SU-DHL-6 (cell line): ENCODE measurements at regions not wholly inside any gene's neighbourhood (a gene's known extent, or its start where the extent isn't known, plus 50 kb on each side); places are given as distances from the start of the nearest gene placed in this dataset.

ENCODE experiments used
- H2AFZ ChIP-seq: fragments of 200-600 bp; sonication (generic); 2 replicates; pipeline ENCODE4 v1.6.1; 2014; ENCODE audit warnings: low read depth, mild to moderate bottlenecking, moderate library complexity, mixed read lengths, antibody characterized with exemption, low read length; ENCODE audit not compliant: severe bottlenecking
- H3F3A ChIP-seq: fragments of 200-600 bp; shearing (Covaris generic); 2 replicates; pipeline ENCODE4 v1.6.0; 2016; ENCODE audit warnings: antibody characterized with exemption, mild to moderate bottlenecking; ENCODE audit not compliant: insufficient read depth
- H3K27ac ChIP-seq: fragments of 200-600 bp; sonication (generic); 2 replicates; pipeline ENCODE4 v1.5.1; 2016; ENCODE audit warnings: low read depth, mild to moderate bottlenecking, low read length, moderate library complexity, mixed read lengths
- H3K27me3 ChIP-seq: fragments of 200-600 bp; sonication (generic), shearing (Covaris generic); 2 replicates; pipeline ENCODE4 v1.6.0; 2014; ENCODE audit warnings: mild to moderate bottlenecking, low read length
- H3K36me3 ChIP-seq: fragments of 200-600 bp; sonication (generic); 2 replicates; pipeline ENCODE4 v1.6.1; 2014; ENCODE audit warnings: mild to moderate bottlenecking, low read length, mixed read lengths
- H3K4me2 ChIP-seq: fragments of 300-600, 200-600 bp; shearing (Covaris generic), sonication (generic); 2 replicates; pipeline ENCODE4 v1.6.0; 2014; ENCODE audit warnings: low read length, low read depth, mild to moderate bottlenecking; ENCODE audit not compliant: poor library complexity, severe bottlenecking
- H3K4me3 ChIP-seq: fragments of 200-600 bp; sonication (generic); 2 replicates; pipeline ENCODE4 v1.5.1; 2014; ENCODE audit warnings: antibody characterized with exemption, low read length, mild to moderate bottlenecking, mixed read lengths; ENCODE audit not compliant: insufficient read depth, poor library complexity, severe bottlenecking
- H3K79me2 ChIP-seq: fragments of 200-600 bp; sonication (generic); 2 replicates; pipeline ENCODE4 v1.6.1; 2014; ENCODE audit warnings: mild to moderate bottlenecking, low read length, moderate library complexity; ENCODE audit not compliant: insufficient read depth
- H3K9ac ChIP-seq: fragments of 200-600 bp; sonication (generic); 2 replicates; pipeline ENCODE4 v1.7.0; 2014; ENCODE audit warnings: mild to moderate bottlenecking, low read length
- H3K9me2 ChIP-seq: fragments of 200-600 bp; sonication (generic); replicated peaks from 2 replicates; pipeline ENCODE4 v1.6.1; 2014; ENCODE audit warnings: low read length; ENCODE audit not compliant: insufficient read depth
- H3K9me3 ChIP-seq: fragments of 200-600 bp; sonication (generic); 2 replicates; pipeline ENCODE4 v1.6.1; 2014; ENCODE audit warnings: low read length, mixed read lengths; ENCODE audit not compliant: insufficient read depth
- H4K20me1 ChIP-seq: fragments of 200-600 bp; sonication (generic); 2 replicates; pipeline ENCODE4 v1.6.1; 2014; ENCODE audit warnings: low read depth, mild to moderate bottlenecking, antibody characterized with exemption, low read length, moderate library complexity, mixed read lengths
- EZH2phosphoT487 ChIP-seq: fragments of 200-600 bp; sonication (generic), shearing (Covaris generic); conservative IDR thresholded peaks from 2 replicates; pipeline ENCODE4 v1.6.1; 2018; ENCODE audit warnings: mild to moderate bottlenecking, antibody characterized with exemption, low read length, moderate library complexity, mixed read lengths
- TF ChIP-seq, protein P1 (sequence below): fragments of 200-600 bp; sonication (generic); IDR thresholded peaks from one replicate; pipeline ENCODE4 v1.5.1; 2017; ENCODE audit warnings: antibody characterized with exemption, mild to moderate bottlenecking, low read length, moderate library complexity; ENCODE audit not compliant: insufficient read depth, poor library complexity, severe bottlenecking

DNA sequence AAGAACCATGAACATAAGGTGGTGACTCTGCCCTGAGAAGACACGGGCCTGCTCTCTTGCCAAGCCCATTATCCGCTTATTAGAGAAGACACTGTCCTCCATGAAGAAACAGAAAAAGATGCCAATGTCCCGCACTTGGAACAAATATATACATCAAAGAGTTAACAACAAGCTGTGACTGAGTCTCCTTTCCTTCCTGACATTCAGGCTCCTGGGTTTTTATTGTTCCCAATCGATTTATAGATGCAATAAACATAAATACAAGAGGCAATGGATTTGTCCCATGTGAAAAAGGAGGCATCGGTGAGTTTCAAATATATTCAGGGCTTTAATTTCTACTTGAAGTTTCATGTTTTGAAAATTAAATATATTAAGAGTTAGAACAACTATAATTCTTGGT is 169.2 kb upstream of the CPEB2 start:
- no peaks in the 10 kb centered on the region for H3K36me3 ChIP-seq
- no peaks in the 10 kb centered on the region for H4K20me1 ChIP-seq
- H3K27ac ChIP-seq, result no peak overlapping the region
- no peaks in the 10 kb centered on the region for H3K9me3 ChIP-seq
- H3K79me2 ChIP-seq, result no peaks in the 10 kb centered on the region
- H2AFZ ChIP-seq, result no peak overlapping the region
- H3F3A ChIP-seq, result no peaks in the 10 kb centered on the region
- H3K4me3 ChIP-seq, result no peak overlapping the region
- no peak overlapping the region for H3K9ac ChIP-seq
- H3K27me3 ChIP-seq, result no peaks in the 10 kb centered on the region
- H3K9me2 ChIP-seq, result no peaks in the 10 kb centered on the region
- H3K4me2 ChIP-seq, result no peak overlapping the region
- TF ChIP-seq, protein P1, sequence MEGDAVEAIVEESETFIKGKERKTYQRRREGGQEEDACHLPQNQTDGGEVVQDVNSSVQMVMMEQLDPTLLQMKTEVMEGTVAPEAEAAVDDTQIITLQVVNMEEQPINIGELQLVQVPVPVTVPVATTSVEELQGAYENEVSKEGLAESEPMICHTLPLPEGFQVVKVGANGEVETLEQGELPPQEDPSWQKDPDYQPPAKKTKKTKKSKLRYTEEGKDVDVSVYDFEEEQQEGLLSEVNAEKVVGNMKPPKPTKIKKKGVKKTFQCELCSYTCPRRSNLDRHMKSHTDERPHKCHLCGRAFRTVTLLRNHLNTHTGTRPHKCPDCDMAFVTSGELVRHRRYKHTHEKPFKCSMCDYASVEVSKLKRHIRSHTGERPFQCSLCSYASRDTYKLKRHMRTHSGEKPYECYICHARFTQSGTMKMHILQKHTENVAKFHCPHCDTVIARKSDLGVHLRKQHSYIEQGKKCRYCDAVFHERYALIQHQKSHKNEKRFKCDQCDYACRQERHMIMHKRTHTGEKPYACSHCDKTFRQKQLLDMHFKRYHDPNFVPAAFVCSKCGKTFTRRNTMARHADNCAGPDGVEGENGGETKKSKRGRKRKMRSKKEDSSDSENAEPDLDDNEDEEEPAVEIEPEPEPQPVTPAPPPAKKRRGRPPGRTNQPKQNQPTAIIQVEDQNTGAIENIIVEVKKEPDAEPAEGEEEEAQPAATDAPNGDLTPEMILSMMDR, result no peak
- no peak for TF ChIP-seq EZH2phosphoT487

DNA sequence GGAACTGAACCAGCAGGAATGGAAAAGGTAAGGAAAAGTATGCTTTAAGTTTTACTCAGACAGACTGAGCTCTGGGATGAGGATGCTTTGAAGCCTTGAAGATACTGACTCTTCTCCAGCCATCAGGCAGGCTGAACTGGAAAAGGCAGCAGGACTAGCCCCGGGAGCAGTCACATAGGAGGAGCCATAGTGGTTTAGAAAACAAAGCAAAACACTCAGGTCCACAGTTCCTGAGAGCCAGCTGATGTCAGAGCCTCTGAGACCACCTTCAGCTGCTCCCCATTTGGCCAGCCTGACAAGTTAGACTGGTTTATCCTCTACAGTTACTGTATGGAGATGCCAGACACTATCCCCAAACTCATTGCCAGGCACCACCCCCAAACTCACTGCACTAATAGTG is 167.9 kb upstream of the CPEB2 start:
- no peak overlapping the region for H3K4me3 ChIP-seq

DNA sequence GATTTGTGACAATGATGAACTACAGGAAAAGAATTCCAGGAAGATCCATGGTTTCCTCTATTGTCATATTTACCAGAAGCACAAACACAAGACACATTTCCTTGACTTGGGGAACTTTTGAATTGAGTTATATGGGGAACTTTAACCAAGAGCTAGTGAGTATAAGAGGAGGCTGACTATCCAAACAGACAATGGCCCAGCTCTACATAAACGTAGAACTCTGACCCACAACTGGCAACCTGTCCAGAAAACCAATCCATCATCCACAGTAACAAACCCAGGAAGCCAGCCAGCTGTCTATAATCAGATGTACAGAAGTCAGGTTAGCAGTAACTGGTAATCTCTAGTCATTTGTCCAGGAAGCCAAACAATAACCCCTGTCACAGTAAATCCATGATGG is 167.0 kb upstream of the CPEB2 start:
- no peaks in the 10 kb centered on the region for H3K27me3 ChIP-seq
- H3K27ac ChIP-seq, result no peak overlapping the region
- H3K79me2 ChIP-seq, result no peaks in the 10 kb centered on the region
- no peaks in the 10 kb centered on the region for H3F3A ChIP-seq
- no peak overlapping the region for H2AFZ ChIP-seq
- H3K4me2 ChIP-seq, result no peak overlapping the region
- TF ChIP-seq, protein P1, result no peak
- no peak for TF ChIP-seq EZH2phosphoT487
- H3K4me3 ChIP-seq, result no peak overlapping the region
- H3K9me3 ChIP-seq, result no peaks in the 10 kb centered on the region
- no peaks in the 10 kb centered on the region for H4K20me1 ChIP-seq
- H3K9ac ChIP-seq, result no peak overlapping the region
- H3K9me2 ChIP-seq, result no peaks in the 10 kb centered on the region
- H3K36me3 ChIP-seq, result no peaks in the 10 kb centered on the region

More for the DNA sequence above, 167.9 kb upstream of the CPEB2 start:
- no peak overlapping the region for H2AFZ ChIP-seq
- no peaks in the 10 kb centered on the region for H3K79me2 ChIP-seq
- no peak overlapping the region for H3K9ac ChIP-seq
- H4K20me1 ChIP-seq, result no peaks in the 10 kb centered on the region
- no peak overlapping the region for H3K27ac ChIP-seq
- H3K36me3 ChIP-seq, result no peaks in the 10 kb centered on the region
- no peak overlapping the region for H3K4me2 ChIP-seq
- H3K9me2 ChIP-seq, result no peaks in the 10 kb centered on the region
- no peak for TF ChIP-seq EZH2phosphoT487
- TF ChIP-seq, protein P1, result no peak
- H3K9me3 ChIP-seq, result no peaks in the 10 kb centered on the region
- no peaks in the 10 kb centered on the region for H3F3A ChIP-seq
- no peaks in the 10 kb centered on the region for H3K27me3 ChIP-seq
